ENCODE measurements at regions not wholly inside any gene's neighbourhood (a gene's known extent, or its start where the extent isn't known, plus 50 kb on each side); places are given as distances from the start of the nearest gene placed in this dataset.

- TF ChIP-seq, protein P1, sequence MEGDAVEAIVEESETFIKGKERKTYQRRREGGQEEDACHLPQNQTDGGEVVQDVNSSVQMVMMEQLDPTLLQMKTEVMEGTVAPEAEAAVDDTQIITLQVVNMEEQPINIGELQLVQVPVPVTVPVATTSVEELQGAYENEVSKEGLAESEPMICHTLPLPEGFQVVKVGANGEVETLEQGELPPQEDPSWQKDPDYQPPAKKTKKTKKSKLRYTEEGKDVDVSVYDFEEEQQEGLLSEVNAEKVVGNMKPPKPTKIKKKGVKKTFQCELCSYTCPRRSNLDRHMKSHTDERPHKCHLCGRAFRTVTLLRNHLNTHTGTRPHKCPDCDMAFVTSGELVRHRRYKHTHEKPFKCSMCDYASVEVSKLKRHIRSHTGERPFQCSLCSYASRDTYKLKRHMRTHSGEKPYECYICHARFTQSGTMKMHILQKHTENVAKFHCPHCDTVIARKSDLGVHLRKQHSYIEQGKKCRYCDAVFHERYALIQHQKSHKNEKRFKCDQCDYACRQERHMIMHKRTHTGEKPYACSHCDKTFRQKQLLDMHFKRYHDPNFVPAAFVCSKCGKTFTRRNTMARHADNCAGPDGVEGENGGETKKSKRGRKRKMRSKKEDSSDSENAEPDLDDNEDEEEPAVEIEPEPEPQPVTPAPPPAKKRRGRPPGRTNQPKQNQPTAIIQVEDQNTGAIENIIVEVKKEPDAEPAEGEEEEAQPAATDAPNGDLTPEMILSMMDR (conservative IDR thresholded peaks at IDR 0.05), result no peak
- TF ChIP-seq EZH2 (IDR thresholded peaks at IDR 0.05; ENCODE audit: low read depth), result no peak
Observed at GRCh38 chr6:140478631-140479030, 1104.2 kb upstream of the CITED2 start.

Measured in PC-9 (cell line).